AG04450 (cell line): ENCODE measurements at regions not wholly inside any gene's neighbourhood (a gene's known extent, or its start where the extent isn't known, plus 50 kb on each side); places are given as distances from the start of the nearest gene placed in this dataset.

Source experiments
- CTCF ChIA-PET: fragments of 300-600, 350-600 bp; formaldehyde crosslinking; extraction: SDS; loops from one replicate; lab custom pipeline; 2022; ENCODE audit warnings: antibody characterized with exemption, inconsistent platforms; lab: Charles Lee
- POLR2A ChIA-PET: fragments of 350-600 bp; formaldehyde crosslinking; extraction: SDS; loops from one replicate; lab custom pipeline; 2021; ENCODE audit warnings: antibody characterized with exemption, inconsistent platforms; lab: Yijun Ruan, JAX
- DNase-seq: peaks from one replicate; pipeline ENCODE4 v3.0.0-alpha.2; 2011; ENCODE audit warnings: low read depth, low spot score
- H3K27ac ChIP-seq: one replicate; pipeline ENCODE4 v1.5.1; 2012; ENCODE audit warnings: low read depth, low read length, control low read depth
- H3K27me3 ChIP-seq: one replicate; pipeline ENCODE4 v1.6.0; 2012; ENCODE audit warnings: low read length; ENCODE audit not compliant: control insufficient read depth, insufficient read depth
- H3K4me3 ChIP-seq: 2 replicates; pipeline ENCODE4 v1.5.1; 2011; ENCODE audit warnings: mild to moderate bottlenecking, low read depth, low read length, control low read depth
- H3K9me3 ChIP-seq: 2 replicates; pipeline ENCODE4 v1.5.1; 2012; ENCODE audit warnings: low read length; ENCODE audit not compliant: control insufficient read depth, insufficient read depth
- TF ChIP-seq, protein P1 (sequence below): IDR thresholded peaks from 2 replicates; pipeline ENCODE4 v1.5.1; 2011; ENCODE audit warnings: low read depth, low read length, control low read depth, inconsistent platforms

DNA sequence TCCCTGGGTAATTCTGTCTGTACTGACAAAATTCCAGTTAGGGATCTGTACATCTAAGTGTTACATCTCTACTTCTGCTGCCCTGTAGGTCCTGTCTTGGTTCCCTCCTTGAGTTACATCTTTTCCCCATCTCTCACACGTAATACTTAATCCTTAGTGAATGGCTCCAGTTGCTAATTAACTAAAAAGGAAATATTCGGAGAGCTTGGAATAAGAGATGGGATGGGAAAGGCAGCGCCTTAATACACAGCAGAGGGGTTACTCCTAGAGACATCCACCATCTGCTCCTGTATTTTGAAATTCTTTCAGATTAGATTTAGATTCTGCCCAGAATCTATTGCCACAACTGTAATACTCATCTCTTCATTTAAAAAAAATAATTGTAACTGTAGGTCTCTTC is 384.0 kb downstream of the SAMD5 start:
- no peaks in the 10 kb centered on the region for H3K9me3 ChIP-seq
- ChIA-PET CTCF (no interaction called here), POLR2A (no interaction called here)
- H3K27me3 ChIP-seq, result no peaks in the 10 kb centered on the region
- TF ChIP-seq, protein P1, sequence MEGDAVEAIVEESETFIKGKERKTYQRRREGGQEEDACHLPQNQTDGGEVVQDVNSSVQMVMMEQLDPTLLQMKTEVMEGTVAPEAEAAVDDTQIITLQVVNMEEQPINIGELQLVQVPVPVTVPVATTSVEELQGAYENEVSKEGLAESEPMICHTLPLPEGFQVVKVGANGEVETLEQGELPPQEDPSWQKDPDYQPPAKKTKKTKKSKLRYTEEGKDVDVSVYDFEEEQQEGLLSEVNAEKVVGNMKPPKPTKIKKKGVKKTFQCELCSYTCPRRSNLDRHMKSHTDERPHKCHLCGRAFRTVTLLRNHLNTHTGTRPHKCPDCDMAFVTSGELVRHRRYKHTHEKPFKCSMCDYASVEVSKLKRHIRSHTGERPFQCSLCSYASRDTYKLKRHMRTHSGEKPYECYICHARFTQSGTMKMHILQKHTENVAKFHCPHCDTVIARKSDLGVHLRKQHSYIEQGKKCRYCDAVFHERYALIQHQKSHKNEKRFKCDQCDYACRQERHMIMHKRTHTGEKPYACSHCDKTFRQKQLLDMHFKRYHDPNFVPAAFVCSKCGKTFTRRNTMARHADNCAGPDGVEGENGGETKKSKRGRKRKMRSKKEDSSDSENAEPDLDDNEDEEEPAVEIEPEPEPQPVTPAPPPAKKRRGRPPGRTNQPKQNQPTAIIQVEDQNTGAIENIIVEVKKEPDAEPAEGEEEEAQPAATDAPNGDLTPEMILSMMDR, result no peak
- no peak overlapping the region for H3K4me3 ChIP-seq
- H3K27ac ChIP-seq, result no peak overlapping the region
- no peak for DNase-seq

DNA sequence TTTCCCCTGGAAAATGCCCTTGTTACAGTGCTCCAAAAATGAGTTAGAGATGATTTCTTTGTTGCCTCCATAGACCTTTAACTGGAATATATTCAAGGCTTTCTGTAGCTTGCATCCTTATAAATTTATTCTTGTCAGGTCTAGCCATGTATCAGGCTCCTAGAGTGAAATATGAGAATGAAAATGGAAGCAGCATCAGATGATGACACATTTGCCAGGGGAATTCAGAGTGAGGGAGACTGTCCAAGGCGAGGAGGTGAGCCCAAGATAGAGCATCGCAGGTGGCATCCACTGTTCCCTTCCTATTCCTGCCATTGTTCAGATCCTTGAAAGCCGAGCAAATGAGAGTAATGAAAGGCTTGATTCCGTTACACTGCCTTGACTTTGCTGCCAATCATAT is 386.8 kb downstream of the SAMD5 start:
- CTCF ChIA-PET, result no interaction called here
- TF ChIP-seq, protein P1, result no peak
- no peak overlapping the region for H3K4me3 ChIP-seq
- H3K27ac ChIP-seq, result no peak overlapping the region
- no peak for DNase-seq
- no peaks in the 10 kb centered on the region for H3K27me3 ChIP-seq
- H3K9me3 ChIP-seq, result no peaks in the 10 kb centered on the region
- POLR2A ChIA-PET, result no interaction called here

DNA sequence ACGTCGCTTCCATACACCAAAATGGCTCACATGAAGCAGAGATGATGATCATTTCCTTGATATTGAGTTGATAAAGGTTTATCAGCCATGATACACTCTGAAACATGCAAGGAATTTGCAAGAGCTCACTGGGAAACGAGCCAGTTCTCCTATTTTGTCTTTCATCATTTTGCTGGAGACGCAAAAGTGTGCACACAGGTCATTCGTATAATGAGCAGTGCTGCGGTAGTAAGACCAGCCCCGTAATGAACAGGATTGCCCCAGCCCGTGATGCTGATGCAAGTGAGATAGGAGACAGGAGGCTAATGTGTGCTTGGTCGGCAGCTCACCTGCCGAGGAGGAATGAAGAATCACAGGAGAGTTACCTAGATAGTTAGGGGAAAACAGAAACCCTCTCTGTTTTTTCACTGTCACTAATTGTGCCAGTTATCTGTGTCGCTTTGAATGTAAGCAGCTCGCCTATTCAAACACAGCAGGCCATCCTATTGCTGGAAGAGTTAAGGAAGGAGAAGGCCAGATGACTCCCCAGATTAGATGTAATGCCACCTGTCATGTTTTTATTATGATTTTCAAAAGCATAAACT is 391.8 kb downstream of the SAMD5 start:
- H3K9me3 ChIP-seq, result no peaks in the 10 kb centered on the region
- TF ChIP-seq, protein P1, result no peak
- CTCF ChIA-PET, result no interaction called here

DNA sequence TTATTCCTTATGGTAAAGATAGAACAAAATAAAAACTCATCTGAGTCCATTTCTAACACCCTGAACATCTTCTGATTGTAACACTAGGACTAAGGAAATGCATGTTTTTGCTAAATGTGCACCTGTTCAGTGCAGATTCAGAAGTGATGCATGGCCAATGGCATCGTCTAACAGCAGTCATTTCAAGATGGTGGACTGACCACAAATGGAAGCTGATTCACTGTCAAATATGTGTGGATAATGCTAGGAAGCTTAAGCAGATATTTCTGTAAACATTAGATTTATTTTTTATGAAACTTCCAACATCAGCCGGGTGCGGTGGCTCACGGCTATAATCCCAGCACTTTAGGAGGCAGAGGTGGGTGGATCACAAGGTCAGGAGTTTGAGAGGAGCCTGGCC is 394.8 kb downstream of the SAMD5 start:
- Histone ChIP-seq H3K4me3 (no peak overlapping the region), H3K27me3 (no peaks in the 10 kb centered on the region), H3K27ac (no peak overlapping the region), H3K9me3 (no peaks in the 10 kb centered on the region)
- POLR2A ChIA-PET, result interaction anchor here (0.7 kb wide), 1 partner anchor 35 kb away, joined by 5 read pairs; no protein-coding TSS in a partner anchor
- no peak for DNase-seq
- TF ChIP-seq, protein P1, result no peak
- CTCF ChIA-PET, result interaction anchor here (1.3 kb wide), 1 partner anchor 396 kb away, joined by 3 read pairs; no protein-coding TSS in a partner anchor

More for the DNA sequence above, 391.8 kb downstream of the SAMD5 start:
- DNase-seq, result no peak
- H3K4me3 ChIP-seq, result no peak overlapping the region
- no peak overlapping the region for H3K27ac ChIP-seq
- POLR2A ChIA-PET, result no interaction called here
- H3K27me3 ChIP-seq, result no peaks in the 10 kb centered on the region

DNA sequence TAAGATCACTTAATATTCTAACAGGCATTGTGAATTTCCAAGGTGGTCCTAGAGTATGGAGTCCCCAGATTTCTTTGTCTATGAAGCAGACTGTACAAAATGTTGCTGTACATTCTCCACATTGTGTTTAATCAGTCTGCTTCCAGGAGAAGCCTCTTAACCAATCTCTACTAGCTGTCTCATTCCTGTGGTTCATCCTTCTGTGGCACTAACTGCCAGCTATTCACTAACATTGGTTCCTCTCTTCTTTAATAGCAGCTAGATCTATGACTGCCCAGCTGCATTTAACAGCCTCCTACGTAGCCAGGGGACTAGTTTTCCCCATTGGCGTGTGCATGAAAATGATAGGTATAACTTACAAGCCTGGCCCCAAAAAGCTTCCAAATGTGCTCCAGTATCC is 395.4 kb downstream of the SAMD5 start:
- Histone ChIP-seq H3K27me3 (no peaks in the 10 kb centered on the region), H3K4me3 (no peak overlapping the region), H3K27ac (no peak overlapping the region), H3K9me3 (no peaks in the 10 kb centered on the region)
- no peak for DNase-seq
- TF ChIP-seq, protein P1, result no peak
- POLR2A ChIA-PET, result interaction anchor here (0.7 kb wide), 1 partner anchor 36 kb away, joined by 5 read pairs; no protein-coding TSS in a partner anchor
- CTCF ChIA-PET, result interaction anchor here (1.3 kb wide), 1 partner anchor 397 kb away, joined by 3 read pairs; no protein-coding TSS in a partner anchor
